GM13976 (cell line): ENCODE measurements at regions not wholly inside any gene's neighbourhood (a gene's known extent, or its start where the extent isn't known, plus 50 kb on each side); places are given as distances from the start of the nearest gene placed in this dataset.

Experiments used
- DNase-seq: peaks from one replicate; pipeline ENCODE4 v3.0.0; 2012; ENCODE audit warnings: low spot score
- in situ Hi-C: fragments of 300-500 bp; cut with MboI; formaldehyde crosslinking; loops from one replicate; pipeline ENCODE4 v1.12.0; 2022; ENCODE audit warnings: low sequenced_read_pairs, mixed read lengths, inconsistent platforms; ENCODE audit not compliant: unreplicated experiment
- TF ChIP-seq, protein P1 (sequence below): IDR thresholded peaks from 2 replicates; pipeline ENCODE4 v1.5.1; 2012; ENCODE audit warnings: borderline replicate concordance, mild to moderate bottlenecking; ENCODE audit not compliant: insufficient read depth; ENCODE audit errors: extremely low read depth, missing control alignments, control extremely low read depth

DNA sequence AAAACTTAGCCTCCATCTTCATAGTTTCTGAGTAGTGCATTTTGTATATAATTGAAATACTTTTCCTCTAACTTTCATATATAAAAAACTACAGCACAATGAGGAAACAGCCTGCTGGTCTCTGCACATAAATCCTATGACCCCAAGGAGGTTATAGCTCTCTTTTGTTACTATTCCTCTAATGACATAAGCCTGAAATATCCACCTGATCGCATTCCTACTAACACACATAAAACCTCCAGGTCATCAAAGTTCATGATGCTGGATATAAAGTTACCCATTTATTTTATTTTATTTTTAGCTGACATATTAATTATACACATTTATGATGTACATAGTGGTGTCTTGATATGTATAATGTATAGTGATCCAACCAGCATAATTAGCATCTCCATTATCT is 1042.0 kb upstream of the B3GALT2 start:
- TF ChIP-seq, protein P1, sequence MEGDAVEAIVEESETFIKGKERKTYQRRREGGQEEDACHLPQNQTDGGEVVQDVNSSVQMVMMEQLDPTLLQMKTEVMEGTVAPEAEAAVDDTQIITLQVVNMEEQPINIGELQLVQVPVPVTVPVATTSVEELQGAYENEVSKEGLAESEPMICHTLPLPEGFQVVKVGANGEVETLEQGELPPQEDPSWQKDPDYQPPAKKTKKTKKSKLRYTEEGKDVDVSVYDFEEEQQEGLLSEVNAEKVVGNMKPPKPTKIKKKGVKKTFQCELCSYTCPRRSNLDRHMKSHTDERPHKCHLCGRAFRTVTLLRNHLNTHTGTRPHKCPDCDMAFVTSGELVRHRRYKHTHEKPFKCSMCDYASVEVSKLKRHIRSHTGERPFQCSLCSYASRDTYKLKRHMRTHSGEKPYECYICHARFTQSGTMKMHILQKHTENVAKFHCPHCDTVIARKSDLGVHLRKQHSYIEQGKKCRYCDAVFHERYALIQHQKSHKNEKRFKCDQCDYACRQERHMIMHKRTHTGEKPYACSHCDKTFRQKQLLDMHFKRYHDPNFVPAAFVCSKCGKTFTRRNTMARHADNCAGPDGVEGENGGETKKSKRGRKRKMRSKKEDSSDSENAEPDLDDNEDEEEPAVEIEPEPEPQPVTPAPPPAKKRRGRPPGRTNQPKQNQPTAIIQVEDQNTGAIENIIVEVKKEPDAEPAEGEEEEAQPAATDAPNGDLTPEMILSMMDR, result no peak
- in situ Hi-C loops, result no loop called here
- DNase-seq, result no peak

GRCh38 chr1:194227161-194227560 is 1040.7 kb upstream of the B3GALT2 start:
- in situ Hi-C loops, result no loop called here
- TF ChIP-seq, protein P1, result no peak
- DNase-seq, result no peak

GRCh38 chr1:194225821-194226220 is 1039.4 kb upstream of the B3GALT2 start:
- in situ Hi-C loops, result no loop called here
- peak; percentile 11 for DNase-seq
- TF ChIP-seq, protein P1, result no peak

GRCh38 chr1:194223596-194223995 is 1037.2 kb upstream of the B3GALT2 start:
- no peak for DNase-seq
- in situ Hi-C loops, result no loop called here

DNA sequence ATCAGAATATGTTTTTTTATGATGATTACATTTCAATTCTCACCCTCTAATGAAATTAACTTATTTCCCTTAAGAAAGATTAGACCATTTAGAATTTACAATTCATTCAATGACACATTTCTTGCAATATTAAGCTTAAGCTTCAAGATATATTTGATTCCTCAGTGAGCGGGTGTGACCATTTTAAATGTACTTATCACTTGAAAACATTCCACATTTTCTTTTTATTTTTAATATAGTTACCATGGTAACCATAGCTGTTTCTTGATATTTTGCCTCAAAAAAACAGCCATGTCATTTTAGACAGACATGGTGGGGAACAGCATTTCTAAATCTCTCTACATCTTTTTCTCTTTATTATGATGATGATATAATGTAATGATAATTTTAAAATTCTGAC is 1029.0 kb upstream of the B3GALT2 start:
- in situ Hi-C loops, result no loop called here
- TF ChIP-seq, protein P1, result no peak
- no peak for DNase-seq

More at GRCh38 chr1:194223596-194223995, 1037.2 kb upstream of the B3GALT2 start:
- TF ChIP-seq, protein P1, result no peak

DNA sequence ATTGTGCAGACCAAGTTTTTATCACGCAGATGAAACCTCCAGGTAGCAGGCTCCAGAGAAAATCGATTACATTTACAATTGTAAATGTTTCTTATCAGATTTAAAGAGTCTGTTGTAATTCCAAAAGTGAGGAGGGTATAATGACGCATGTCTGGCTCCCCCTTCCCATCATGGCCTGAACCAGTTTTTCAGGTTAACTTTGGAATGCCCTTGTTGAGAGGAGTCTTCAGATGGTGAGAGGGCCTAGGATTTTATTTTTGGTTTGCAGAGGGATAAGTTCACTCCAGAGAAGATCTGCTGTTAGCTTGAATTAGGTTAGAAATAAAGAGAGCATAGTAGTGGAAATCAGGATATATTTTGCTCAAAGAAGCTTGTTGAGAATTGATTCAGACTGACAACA is 1028.3 kb upstream of the B3GALT2 start:
- TF ChIP-seq, protein P1, result no peak
- DNase-seq, result no peak
- in situ Hi-C loops, result no loop called here

DNA sequence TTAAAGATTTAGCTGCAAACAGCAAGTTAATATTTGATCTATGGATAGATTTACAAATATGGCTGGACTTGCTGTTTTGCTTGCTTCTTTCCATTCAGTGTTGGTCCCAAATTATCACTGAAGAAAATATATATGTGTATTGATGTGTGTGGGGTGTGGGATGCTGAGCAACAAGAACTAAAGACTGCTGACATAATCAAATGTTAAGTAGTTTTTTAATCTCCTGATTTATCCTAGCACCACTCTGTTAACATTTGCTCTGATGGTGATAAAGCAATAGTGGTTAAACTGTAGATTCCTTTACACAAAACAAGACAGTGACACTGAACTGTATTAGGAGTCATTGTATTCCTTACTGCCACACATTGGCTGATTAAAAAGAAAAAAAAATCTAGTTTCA is 1023.5 kb upstream of the B3GALT2 start:
- DNase-seq, result no peak
- TF ChIP-seq, protein P1, result no peak

More for the DNA sequence above, 1023.5 kb upstream of the B3GALT2 start:
- in situ Hi-C loops, result no loop called here
